HL-60 (cell line): ENCODE measurements at regions not wholly inside any gene's neighbourhood (a gene's known extent, or its start where the extent isn't known, plus 50 kb on each side); places are given as distances from the start of the nearest gene placed in this dataset.

Source experiments
- GABPA ChIP-seq: IDR thresholded peaks from 2 replicates; pipeline ENCODE4 v1.6.1; 2012; ENCODE audit warnings: low read depth
- POLR2AphosphoS5 ChIP-seq: IDR thresholded peaks from 2 replicates; pipeline ENCODE4 v1.6.1; 2012; ENCODE audit warnings: low read depth
- SPI1 ChIP-seq: IDR thresholded peaks from 2 replicates; pipeline ENCODE4 v1.6.1; 2012; ENCODE audit warnings: low read depth, mild to moderate bottlenecking, borderline replicate concordance
- TF ChIP-seq, protein P1 (sequence below): IDR thresholded peaks from one replicate; pipeline ENCODE4 v1.5.1; 2011; ENCODE audit warnings: low read length, control low read depth, inconsistent platforms; ENCODE audit not compliant: insufficient read depth
- TF ChIP-seq, protein P2 (sequence below): IDR thresholded peaks from 2 replicates; pipeline ENCODE4 v1.6.1; 2012; ENCODE audit warnings: low read depth; ENCODE audit not compliant: insufficient replicate concordance

DNA sequence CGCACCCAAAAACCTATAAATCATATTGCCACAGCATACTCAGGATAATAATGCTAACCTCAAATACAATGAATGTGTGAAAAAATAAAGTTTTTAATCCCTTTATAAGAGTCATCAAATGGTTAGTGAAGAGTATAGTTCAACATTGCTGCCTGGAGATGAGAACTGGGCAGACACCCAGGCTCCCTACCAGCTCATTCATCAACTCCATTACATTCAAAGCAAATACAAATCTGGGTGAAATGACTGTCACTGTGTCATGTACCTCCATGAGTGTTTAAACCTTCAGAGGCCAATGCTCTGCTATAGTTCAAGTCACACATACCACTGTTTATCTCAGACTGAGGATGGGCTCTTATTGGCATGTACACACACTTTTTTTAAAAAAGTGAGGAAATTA lies 167.2 kb upstream of the KCNMB2 start:
- TF ChIP-seq, protein P1, sequence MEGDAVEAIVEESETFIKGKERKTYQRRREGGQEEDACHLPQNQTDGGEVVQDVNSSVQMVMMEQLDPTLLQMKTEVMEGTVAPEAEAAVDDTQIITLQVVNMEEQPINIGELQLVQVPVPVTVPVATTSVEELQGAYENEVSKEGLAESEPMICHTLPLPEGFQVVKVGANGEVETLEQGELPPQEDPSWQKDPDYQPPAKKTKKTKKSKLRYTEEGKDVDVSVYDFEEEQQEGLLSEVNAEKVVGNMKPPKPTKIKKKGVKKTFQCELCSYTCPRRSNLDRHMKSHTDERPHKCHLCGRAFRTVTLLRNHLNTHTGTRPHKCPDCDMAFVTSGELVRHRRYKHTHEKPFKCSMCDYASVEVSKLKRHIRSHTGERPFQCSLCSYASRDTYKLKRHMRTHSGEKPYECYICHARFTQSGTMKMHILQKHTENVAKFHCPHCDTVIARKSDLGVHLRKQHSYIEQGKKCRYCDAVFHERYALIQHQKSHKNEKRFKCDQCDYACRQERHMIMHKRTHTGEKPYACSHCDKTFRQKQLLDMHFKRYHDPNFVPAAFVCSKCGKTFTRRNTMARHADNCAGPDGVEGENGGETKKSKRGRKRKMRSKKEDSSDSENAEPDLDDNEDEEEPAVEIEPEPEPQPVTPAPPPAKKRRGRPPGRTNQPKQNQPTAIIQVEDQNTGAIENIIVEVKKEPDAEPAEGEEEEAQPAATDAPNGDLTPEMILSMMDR = no peak
- TF ChIP-seq POLR2AphosphoS5 (no peak), GABPA (no peak), SPI1 (no peak)
- TF ChIP-seq, protein P2, sequence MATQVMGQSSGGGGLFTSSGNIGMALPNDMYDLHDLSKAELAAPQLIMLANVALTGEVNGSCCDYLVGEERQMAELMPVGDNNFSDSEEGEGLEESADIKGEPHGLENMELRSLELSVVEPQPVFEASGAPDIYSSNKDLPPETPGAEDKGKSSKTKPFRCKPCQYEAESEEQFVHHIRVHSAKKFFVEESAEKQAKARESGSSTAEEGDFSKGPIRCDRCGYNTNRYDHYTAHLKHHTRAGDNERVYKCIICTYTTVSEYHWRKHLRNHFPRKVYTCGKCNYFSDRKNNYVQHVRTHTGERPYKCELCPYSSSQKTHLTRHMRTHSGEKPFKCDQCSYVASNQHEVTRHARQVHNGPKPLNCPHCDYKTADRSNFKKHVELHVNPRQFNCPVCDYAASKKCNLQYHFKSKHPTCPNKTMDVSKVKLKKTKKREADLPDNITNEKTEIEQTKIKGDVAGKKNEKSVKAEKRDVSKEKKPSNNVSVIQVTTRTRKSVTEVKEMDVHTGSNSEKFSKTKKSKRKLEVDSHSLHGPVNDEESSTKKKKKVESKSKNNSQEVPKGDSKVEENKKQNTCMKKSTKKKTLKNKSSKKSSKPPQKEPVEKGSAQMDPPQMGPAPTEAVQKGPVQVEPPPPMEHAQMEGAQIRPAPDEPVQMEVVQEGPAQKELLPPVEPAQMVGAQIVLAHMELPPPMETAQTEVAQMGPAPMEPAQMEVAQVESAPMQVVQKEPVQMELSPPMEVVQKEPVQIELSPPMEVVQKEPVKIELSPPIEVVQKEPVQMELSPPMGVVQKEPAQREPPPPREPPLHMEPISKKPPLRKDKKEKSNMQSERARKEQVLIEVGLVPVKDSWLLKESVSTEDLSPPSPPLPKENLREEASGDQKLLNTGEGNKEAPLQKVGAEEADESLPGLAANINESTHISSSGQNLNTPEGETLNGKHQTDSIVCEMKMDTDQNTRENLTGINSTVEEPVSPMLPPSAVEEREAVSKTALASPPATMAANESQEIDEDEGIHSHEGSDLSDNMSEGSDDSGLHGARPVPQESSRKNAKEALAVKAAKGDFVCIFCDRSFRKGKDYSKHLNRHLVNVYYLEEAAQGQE = no peak
